ENCODE measurements at regions not wholly inside any gene's neighbourhood (a gene's known extent, or its start where the extent isn't known, plus 50 kb on each side); places are given as distances from the start of the nearest gene placed in this dataset.

DNA sequence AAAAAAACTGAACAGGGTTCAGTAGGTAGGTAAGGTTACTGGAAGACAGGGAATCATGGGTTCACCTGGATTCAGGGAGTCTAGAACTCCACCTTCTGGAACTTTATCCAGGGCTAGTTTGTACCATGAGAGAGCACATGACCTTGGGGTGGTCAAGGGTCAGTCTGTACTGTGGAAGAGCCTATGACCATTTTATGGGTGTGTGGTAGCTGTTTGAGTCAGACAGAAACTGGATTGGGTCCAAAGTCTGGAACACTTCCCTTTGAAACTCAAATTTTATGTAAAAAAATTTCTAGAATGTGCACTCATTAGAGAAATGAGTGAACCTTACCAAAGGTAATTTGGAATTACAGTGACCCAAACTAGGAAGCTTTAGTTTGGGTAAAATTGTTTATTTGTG lies 486.0 kb upstream of the AGTR1 start:
- TF ChIP-seq, protein P1, sequence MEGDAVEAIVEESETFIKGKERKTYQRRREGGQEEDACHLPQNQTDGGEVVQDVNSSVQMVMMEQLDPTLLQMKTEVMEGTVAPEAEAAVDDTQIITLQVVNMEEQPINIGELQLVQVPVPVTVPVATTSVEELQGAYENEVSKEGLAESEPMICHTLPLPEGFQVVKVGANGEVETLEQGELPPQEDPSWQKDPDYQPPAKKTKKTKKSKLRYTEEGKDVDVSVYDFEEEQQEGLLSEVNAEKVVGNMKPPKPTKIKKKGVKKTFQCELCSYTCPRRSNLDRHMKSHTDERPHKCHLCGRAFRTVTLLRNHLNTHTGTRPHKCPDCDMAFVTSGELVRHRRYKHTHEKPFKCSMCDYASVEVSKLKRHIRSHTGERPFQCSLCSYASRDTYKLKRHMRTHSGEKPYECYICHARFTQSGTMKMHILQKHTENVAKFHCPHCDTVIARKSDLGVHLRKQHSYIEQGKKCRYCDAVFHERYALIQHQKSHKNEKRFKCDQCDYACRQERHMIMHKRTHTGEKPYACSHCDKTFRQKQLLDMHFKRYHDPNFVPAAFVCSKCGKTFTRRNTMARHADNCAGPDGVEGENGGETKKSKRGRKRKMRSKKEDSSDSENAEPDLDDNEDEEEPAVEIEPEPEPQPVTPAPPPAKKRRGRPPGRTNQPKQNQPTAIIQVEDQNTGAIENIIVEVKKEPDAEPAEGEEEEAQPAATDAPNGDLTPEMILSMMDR (IDR thresholded peaks at IDR 0.05) = no peak
- no peak for TF ChIP-seq POLR2A (IDR thresholded peaks at IDR 0.05)
- TF ChIP-seq POLR2AphosphoS5 (IDR thresholded peaks at IDR 0.05) = no peak

Measured in gastroesophageal sphincter (tissue), 3 donors.